ENCODE measurements at regions not wholly inside any gene's neighbourhood (a gene's known extent, or its start where the extent isn't known, plus 50 kb on each side); places are given as distances from the start of the nearest gene placed in this dataset.
"Not testable (repeated sequence)": the region's sequence is repeated elsewhere in the genome, so short reads cannot be mapped to it uniquely, and the experiment has no call there.

DNA sequence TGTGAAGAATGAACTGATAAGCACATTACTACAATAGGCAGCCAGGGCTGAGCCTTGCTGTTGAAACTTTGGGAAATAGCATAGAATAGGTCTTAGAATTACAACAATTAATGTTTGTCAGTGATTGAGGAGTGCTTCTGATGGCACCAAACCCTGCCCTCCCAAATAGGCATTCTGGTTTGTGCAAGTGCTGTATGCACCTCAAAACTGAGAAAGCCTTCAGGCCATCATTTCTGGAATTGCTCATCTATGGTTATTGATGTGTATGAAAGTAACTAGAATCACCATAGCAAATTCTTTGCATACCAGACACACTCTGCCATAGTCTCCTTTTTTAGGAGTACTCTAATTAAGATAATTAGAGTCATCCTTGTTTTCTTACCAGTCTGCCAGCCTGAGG, 585.0 kb upstream of the MBL2 start:
- no peak for DNase-seq (ENCODE audit: low read depth)
- H3K4me3 ChIP-seq (ENCODE audit: low read depth, low read length), result no peak overlapping the region
- TF ChIP-seq, protein P1, sequence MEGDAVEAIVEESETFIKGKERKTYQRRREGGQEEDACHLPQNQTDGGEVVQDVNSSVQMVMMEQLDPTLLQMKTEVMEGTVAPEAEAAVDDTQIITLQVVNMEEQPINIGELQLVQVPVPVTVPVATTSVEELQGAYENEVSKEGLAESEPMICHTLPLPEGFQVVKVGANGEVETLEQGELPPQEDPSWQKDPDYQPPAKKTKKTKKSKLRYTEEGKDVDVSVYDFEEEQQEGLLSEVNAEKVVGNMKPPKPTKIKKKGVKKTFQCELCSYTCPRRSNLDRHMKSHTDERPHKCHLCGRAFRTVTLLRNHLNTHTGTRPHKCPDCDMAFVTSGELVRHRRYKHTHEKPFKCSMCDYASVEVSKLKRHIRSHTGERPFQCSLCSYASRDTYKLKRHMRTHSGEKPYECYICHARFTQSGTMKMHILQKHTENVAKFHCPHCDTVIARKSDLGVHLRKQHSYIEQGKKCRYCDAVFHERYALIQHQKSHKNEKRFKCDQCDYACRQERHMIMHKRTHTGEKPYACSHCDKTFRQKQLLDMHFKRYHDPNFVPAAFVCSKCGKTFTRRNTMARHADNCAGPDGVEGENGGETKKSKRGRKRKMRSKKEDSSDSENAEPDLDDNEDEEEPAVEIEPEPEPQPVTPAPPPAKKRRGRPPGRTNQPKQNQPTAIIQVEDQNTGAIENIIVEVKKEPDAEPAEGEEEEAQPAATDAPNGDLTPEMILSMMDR (IDR thresholded peaks at IDR 0.05; ENCODE audit: insufficient read depth, low read length), result no peak

DNA sequence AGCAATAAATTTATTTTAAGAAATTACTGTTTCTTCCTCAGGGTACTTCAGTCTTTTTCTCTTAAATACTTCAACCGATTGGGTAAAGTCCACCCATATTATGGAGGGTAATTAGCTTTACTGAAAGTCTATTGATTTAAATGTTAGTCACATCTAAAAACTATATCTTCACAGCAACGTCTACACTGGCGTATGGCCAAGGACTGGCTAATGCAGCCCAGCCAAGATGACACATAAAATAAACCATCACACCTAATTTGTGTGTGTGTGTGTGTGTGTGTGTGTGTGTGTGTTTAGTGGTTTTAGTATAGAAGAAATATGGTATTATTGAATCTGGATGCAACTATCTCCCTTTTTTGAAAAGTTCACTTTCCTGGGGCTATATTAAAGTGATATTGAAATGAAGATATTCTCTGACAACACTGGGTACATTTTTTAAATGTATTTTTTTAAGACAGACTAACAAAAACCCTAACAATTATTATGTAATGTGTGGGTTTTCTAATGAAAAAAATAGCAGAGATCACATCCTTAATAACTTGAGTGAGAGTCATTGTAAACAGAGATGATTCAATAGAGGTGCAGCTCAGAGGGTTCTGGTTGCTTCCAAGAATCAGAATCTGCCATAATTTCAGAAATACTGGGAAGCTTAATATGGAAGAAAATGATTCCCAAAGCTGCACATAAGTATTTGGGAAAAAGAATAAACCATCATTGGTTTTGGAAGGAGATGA, 584.2 kb upstream of the MBL2 start:
- DNase-seq (ENCODE audit: low read depth), result no peak
- no peak overlapping the region for H3K4me3 ChIP-seq (ENCODE audit: low read depth, low read length)
- TF ChIP-seq, protein P1 (IDR thresholded peaks at IDR 0.05; ENCODE audit: insufficient read depth, low read length), result no peak

- not testable (repeated sequence) for DNase-seq (ENCODE audit: low read depth); H3K4me3 ChIP-seq (ENCODE audit: low read depth, low read length)
Measured at GRCh38 chr10:53342531-53342930, 569.9 kb upstream of the MBL2 start.

DNA sequence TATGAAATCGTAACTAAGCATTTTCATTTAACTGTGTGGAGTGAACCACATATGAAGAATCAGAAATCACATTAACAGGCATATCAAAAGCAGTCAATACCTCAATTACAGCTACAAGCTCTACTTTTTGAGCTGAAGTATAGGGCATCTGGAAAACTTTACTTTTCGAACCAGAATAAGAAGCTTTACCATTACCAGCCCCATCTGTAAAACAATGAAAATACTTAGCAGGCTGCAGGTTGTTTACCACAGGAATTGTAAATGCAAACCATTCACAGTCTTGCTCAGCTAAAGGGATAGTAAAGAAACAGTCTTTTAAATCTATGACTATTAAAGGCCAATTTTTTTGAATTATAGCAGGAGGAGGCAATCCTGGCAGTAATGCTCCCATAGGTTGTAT, 565.6 kb upstream of the MBL2 start:
- H3K4me3 ChIP-seq (ENCODE audit: low read depth, low read length); DNase-seq (ENCODE audit: low read depth): not testable (repeated sequence)

DNA sequence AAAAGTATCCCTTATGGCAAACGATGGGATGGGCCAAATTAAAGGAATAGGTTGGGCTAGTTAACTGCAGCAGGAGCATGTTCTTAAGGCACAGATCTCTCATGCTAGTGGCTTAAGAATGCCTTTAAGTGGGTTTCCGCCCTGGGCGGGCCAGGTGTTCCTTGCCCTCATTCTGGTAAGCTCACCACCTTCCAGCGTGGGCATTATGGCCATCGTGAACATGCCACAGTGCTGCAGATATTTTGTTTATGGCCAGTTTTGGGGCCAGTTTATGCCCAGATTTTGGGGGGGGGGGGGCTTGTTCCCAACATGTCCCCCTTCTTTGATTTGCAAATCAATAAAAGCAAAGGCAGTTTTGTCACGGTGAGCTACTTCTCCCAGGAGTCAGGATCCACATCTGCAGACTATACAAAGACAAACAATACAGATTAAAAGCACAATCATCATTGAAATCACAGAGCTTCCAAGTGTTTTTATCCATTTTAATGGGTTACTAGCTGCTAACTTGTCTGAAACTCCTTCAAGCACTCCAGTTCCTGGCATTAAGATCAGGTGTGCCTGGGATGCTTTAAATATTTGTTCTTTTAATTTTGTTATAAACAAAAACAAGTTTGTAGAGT, 563.3 kb upstream of the MBL2 start:
- DNase-seq (ENCODE audit: low read depth); H3K4me3 ChIP-seq (ENCODE audit: low read depth, low read length): not testable (repeated sequence)

DNA sequence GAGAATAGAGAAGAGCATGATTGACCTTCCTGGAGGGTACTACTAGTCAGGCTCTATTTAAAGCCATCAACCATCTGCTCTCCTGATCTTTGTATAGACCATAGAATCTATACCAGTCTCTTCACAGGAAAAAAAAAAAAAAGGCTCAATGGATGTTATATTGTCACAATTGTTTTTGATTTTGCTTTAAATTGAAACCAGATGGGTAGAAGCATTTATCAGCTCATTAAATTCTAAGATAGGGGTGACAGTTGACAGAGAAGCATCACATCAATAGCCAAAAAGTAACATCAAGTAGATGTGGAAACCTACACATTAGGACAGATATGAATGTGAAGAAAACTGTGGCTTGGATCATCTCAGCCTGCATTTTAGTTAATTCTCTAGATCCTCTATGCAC, 558.9 kb upstream of the MBL2 start:
- no peak for DNase-seq (ENCODE audit: low read depth)
- TF ChIP-seq, protein P1 (IDR thresholded peaks at IDR 0.05; ENCODE audit: insufficient read depth, low read length), result no peak
- H3K4me3 ChIP-seq (ENCODE audit: low read depth, low read length), result no peak overlapping the region

GRCh38 chr10:53326401-53327305, 554.1 kb upstream of the MBL2 start:
- not testable (repeated sequence) for DNase-seq (ENCODE audit: low read depth); H3K4me3 ChIP-seq (ENCODE audit: low read depth, low read length)

DNA sequence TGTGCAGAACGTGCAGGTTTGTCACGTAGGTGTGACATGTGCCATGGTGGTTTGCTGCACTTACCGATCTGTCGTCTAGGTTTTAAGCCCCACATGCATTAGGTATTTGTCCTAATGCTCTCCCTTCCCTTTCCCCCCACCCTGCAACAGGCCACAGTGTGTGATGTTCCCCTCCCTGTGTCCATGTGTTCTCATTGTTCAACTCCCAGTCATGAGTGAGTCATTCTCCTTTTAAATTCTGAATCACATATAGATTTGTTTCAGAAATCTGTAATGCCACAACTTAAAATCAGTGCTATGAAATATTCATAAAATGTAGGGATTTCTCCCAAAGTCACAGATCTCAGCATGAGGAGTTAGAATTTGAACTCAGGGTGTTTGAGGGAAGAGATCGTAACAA, 552.5 kb upstream of the MBL2 start:
- H3K4me3 ChIP-seq (ENCODE audit: low read depth, low read length), result no peak overlapping the region
- peak; percentile 7 for DNase-seq (ENCODE audit: low read depth)
- TF ChIP-seq, protein P1 (IDR thresholded peaks at IDR 0.05; ENCODE audit: insufficient read depth, low read length), result no peak

All from fibroblast of the aortic adventitia (primary cell).